ENCODE measurements at regions not wholly inside any gene's neighbourhood (a gene's known extent, or its start where the extent isn't known, plus 50 kb on each side); places are given as distances from the start of the nearest gene placed in this dataset.
"Not testable (repeated sequence)": the region's sequence is repeated elsewhere in the genome, so short reads cannot be mapped to it uniquely, and the experiment has no call there.

GRCh38 chr9:115832031-115832430 is 321.6 kb upstream of the PAPPA start:
- peaks cover 10% of the 10 kb centered on the region for H3K9me3 ChIP-seq (ENCODE audit: insufficient read depth, low read depth, low read length)
- H3K27me3 ChIP-seq (ENCODE audit: insufficient read depth, low read length): no peaks in the 10 kb centered on the region
- H3K36me3 ChIP-seq (ENCODE audit: insufficient read depth, low read length): no peaks in the 10 kb centered on the region
- no peak overlapping the region for H3K27ac ChIP-seq (ENCODE audit: low read depth, low read length)
- no peak overlapping the region for H3K4me3 ChIP-seq (ENCODE audit: low read length)
- H3K4me1 ChIP-seq (ENCODE audit: insufficient read depth, low read length): no peaks in the 10 kb centered on the region
- whole genome bisulfite sequencing: 100% methylated on average over 1 of the region's 1 CpG
- H3K9ac ChIP-seq (ENCODE audit: low read depth, low read length): no peak overlapping the region

DNA sequence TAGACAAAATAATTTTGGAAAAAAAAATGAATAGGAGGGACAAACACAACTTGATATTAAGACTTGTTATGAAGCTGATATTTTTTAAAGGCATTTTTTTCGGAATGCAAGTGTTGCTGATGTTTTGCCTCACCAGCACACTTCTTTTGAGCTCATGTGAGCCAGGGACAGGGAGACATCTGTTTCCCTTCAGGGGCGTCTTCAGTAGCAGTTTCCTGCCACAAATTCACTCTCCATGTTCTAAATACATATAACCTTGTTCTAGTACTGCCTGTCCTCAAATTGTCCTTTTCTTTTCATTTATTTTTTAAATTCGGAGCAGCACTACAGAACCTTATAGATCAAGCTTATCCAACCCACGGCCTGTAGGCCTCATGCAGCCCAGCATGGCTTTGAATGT is 316.0 kb upstream of the PAPPA start:
- Histone ChIP-seq H3K27me3 (ENCODE audit: insufficient read depth, low read length) (no peaks in the 10 kb centered on the region), H3K4me3 (ENCODE audit: low read length) (no peak overlapping the region), H3K4me1 (ENCODE audit: insufficient read depth, low read length) (peaks cover 8% of the 10 kb centered on the region), H3K9me3 (ENCODE audit: insufficient read depth, low read depth, low read length) (0 out of 2 replicates have a peak, but pooled peaks cover 3% of the 10 kb centered on the region), H3K27ac (ENCODE audit: low read depth, low read length) (no peak overlapping the region), H3K9ac (ENCODE audit: low read depth, low read length) (no peak overlapping the region), H3K36me3 (ENCODE audit: insufficient read depth, low read length) (no peaks in the 10 kb centered on the region)
- 81% methylated on average over 4 of the region's 4 CpGs for whole genome bisulfite sequencing

GRCh38 chr9:115838417-115838816 is 315.2 kb upstream of the PAPPA start:
- no peak overlapping the region for H3K9ac ChIP-seq (ENCODE audit: low read depth, low read length)
- H3K36me3 ChIP-seq (ENCODE audit: insufficient read depth, low read length): no peaks in the 10 kb centered on the region
- H3K4me1 ChIP-seq (ENCODE audit: insufficient read depth, low read length): peaks cover 8% of the 10 kb centered on the region
- H3K27ac ChIP-seq (ENCODE audit: low read depth, low read length): no peak overlapping the region; the same call in 1 of the 2 replicates
- no peaks in the 10 kb centered on the region for H3K27me3 ChIP-seq (ENCODE audit: insufficient read depth, low read length)
- 34% methylated on average over 3 of the region's 3 CpGs for WGBS
- H3K4me3 ChIP-seq (ENCODE audit: low read length): no peak overlapping the region
- H3K9me3 ChIP-seq (ENCODE audit: insufficient read depth, low read depth, low read length): 0 out of 2 replicates have a peak, but pooled peaks cover 3% of the 10 kb centered on the region

DNA sequence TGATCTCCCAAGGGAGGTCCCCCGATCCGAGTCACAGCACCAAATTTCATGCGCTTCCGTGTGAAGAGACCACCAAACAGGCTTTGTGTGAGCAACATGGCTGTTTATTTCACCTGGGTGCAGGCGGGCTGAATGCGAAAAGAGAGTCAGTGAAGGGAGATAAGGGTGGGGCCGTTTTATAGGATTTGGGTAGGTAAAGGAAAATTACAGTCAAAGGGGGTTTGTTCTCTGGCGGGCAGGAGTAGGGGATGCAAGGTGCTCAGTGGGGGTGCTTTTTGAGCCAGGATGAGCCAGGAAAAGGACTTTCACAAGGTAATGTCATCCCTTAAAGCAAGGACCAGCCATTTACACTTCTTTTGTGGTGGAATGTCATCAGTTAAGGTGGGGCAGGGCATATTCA is 309.2 kb upstream of the PAPPA start:
- not testable (repeated sequence) for H3K36me3 ChIP-seq (ENCODE audit: insufficient read depth, low read length); H3K9ac ChIP-seq (ENCODE audit: low read depth, low read length); H3K27ac ChIP-seq (ENCODE audit: low read depth, low read length); H3K9me3 ChIP-seq (ENCODE audit: insufficient read depth, low read depth, low read length); H3K27me3 ChIP-seq (ENCODE audit: insufficient read depth, low read length)
- Histone ChIP-seq H3K4me1 (ENCODE audit: insufficient read depth, low read length) (peaks cover 15% of the 10 kb centered on the region; the same call in 1 of the 2 replicates), H3K4me3 (ENCODE audit: low read length) (peak overlapping the region; percentile 43)
- WGBS: 46% methylated on average over 8 of the region's 8 CpGs

GRCh38 chr9:115845648-115846312 is 307.8 kb upstream of the PAPPA start:
- no peak overlapping the region for H3K9ac ChIP-seq (ENCODE audit: low read depth, low read length)
- no peaks in the 10 kb centered on the region for H3K9me3 ChIP-seq (ENCODE audit: insufficient read depth, low read depth, low read length)
- peaks cover 15% of the 10 kb centered on the region; the same call in 1 of the 2 replicates for H3K4me1 ChIP-seq (ENCODE audit: insufficient read depth, low read length)
- H3K27ac ChIP-seq (ENCODE audit: low read depth, low read length): peak overlapping the region; percentile 28; the same call in 1 of the 2 replicates
- no peak overlapping the region for H3K4me3 ChIP-seq (ENCODE audit: low read length)
- 84% methylated on average over 3 of the region's 3 CpGs for WGBS
- no peaks in the 10 kb centered on the region for H3K27me3 ChIP-seq (ENCODE audit: insufficient read depth, low read length)
- H3K36me3 ChIP-seq (ENCODE audit: insufficient read depth, low read length): no peaks in the 10 kb centered on the region

DNA sequence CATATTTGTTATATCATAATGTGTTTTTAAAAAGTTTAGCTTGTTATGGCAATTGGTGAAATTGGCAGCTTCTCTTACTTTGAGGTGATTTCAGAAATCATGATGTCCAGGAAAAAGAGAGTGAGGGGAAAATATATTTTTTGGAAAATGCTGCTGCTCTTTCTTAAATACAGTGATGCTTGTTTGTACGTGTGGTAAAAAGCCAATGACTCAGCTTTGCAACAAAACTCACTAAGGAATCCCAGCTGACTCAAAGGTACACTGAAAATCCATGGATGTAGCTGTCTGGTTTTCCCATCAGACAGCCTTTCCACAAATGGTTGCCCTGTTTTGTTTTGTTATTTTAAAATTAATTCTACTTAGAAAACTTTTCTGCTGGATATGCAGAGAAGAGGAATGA is 306.4 kb upstream of the PAPPA start:
- no peaks in the 10 kb centered on the region for H3K36me3 ChIP-seq (ENCODE audit: insufficient read depth, low read length)
- no peaks in the 10 kb centered on the region for H3K9me3 ChIP-seq (ENCODE audit: insufficient read depth, low read depth, low read length)
- H3K27ac ChIP-seq (ENCODE audit: low read depth, low read length): no peak overlapping the region
- H3K4me1 ChIP-seq (ENCODE audit: insufficient read depth, low read length): peaks cover 15% of the 10 kb centered on the region; the same call in 1 of the 2 replicates
- no peak overlapping the region for H3K4me3 ChIP-seq (ENCODE audit: low read length)
- no peaks in the 10 kb centered on the region for H3K27me3 ChIP-seq (ENCODE audit: insufficient read depth, low read length)
- WGBS: 93% methylated on average over 1 of the region's 1 CpG
- no peak overlapping the region for H3K9ac ChIP-seq (ENCODE audit: low read depth, low read length)

- 95% methylated on average over 3 of the region's 3 CpGs for WGBS
- Histone ChIP-seq H3K27ac (ENCODE audit: low read depth, low read length) (no peak overlapping the region), H3K9ac (ENCODE audit: low read depth, low read length) (no peak overlapping the region), H3K9me3 (ENCODE audit: insufficient read depth, low read depth, low read length) (no peaks in the 10 kb centered on the region), H3K4me1 (ENCODE audit: insufficient read depth, low read length) (peaks cover 15% of the 10 kb centered on the region; the same call in 1 of the 2 replicates), H3K27me3 (ENCODE audit: insufficient read depth, low read length) (no peaks in the 10 kb centered on the region), H3K36me3 (ENCODE audit: insufficient read depth, low read length) (no peaks in the 10 kb centered on the region), H3K4me3 (ENCODE audit: low read length) (no peak overlapping the region)
Measured at GRCh38 chr9:115849679-115850412, 303.7 kb upstream of the PAPPA start.

GRCh38 chr9:115850548-115851304 is 302.9 kb upstream of the PAPPA start:
- H3K4me3 ChIP-seq (ENCODE audit: low read length): no peak overlapping the region
- H3K4me1 ChIP-seq (ENCODE audit: insufficient read depth, low read length): peaks cover 15% of the 10 kb centered on the region
- no peak overlapping the region for H3K9ac ChIP-seq (ENCODE audit: low read depth, low read length)
- H3K27ac ChIP-seq (ENCODE audit: low read depth, low read length): no peak overlapping the region
- no peaks in the 10 kb centered on the region for H3K9me3 ChIP-seq (ENCODE audit: insufficient read depth, low read depth, low read length)
- 88% methylated on average over 1 of the region's 1 CpG for WGBS
- H3K36me3 ChIP-seq (ENCODE audit: insufficient read depth, low read length): no peaks in the 10 kb centered on the region
- H3K27me3 ChIP-seq (ENCODE audit: insufficient read depth, low read length): no peaks in the 10 kb centered on the region

- H3K9ac ChIP-seq (ENCODE audit: low read depth, low read length): no peak overlapping the region
- H3K9me3 ChIP-seq (ENCODE audit: insufficient read depth, low read depth, low read length): no peaks in the 10 kb centered on the region
- H3K36me3 ChIP-seq (ENCODE audit: insufficient read depth, low read length): no peaks in the 10 kb centered on the region
- H3K27me3 ChIP-seq (ENCODE audit: insufficient read depth, low read length): no peaks in the 10 kb centered on the region
- H3K4me1 ChIP-seq (ENCODE audit: insufficient read depth, low read length): peaks cover 13% of the 10 kb centered on the region
- H3K4me3 ChIP-seq (ENCODE audit: low read length): no peak overlapping the region
- peak overlapping the region; percentile 25 for H3K27ac ChIP-seq (ENCODE audit: low read depth, low read length)
Measured at GRCh38 chr9:115855458-115856133, 298.0 kb upstream of the PAPPA start.

GRCh38 chr9:115858421-115858820 is 295.2 kb upstream of the PAPPA start:
- peaks cover 13% of the 10 kb centered on the region for H3K4me1 ChIP-seq (ENCODE audit: insufficient read depth, low read length)
- not testable (repeated sequence) for H3K27ac ChIP-seq (ENCODE audit: low read depth, low read length); H3K9ac ChIP-seq (ENCODE audit: low read depth, low read length); H3K27me3 ChIP-seq (ENCODE audit: insufficient read depth, low read length); H3K9me3 ChIP-seq (ENCODE audit: insufficient read depth, low read depth, low read length); H3K4me3 ChIP-seq (ENCODE audit: low read length); H3K36me3 ChIP-seq (ENCODE audit: insufficient read depth, low read length)
- WGBS: 89% methylated on average over 1 of the region's 1 CpG

GRCh38 chr9:115862021-115862420 is 291.6 kb upstream of the PAPPA start:
- H3K36me3 ChIP-seq (ENCODE audit: insufficient read depth, low read length): no peaks in the 10 kb centered on the region
- 93% methylated on average over 3 of the region's 3 CpGs for WGBS
- H3K27me3 ChIP-seq (ENCODE audit: insufficient read depth, low read length): no peaks in the 10 kb centered on the region
- no peaks in the 10 kb centered on the region; the same call in 1 of the 2 replicates for H3K4me1 ChIP-seq (ENCODE audit: insufficient read depth, low read length)
- no peak overlapping the region for H3K27ac ChIP-seq (ENCODE audit: low read depth, low read length)
- H3K9me3 ChIP-seq (ENCODE audit: insufficient read depth, low read depth, low read length): no peaks in the 10 kb centered on the region
- H3K9ac ChIP-seq (ENCODE audit: low read depth, low read length): no peak overlapping the region
- no peak overlapping the region for H3K4me3 ChIP-seq (ENCODE audit: low read length)
